ENCODE measurements at regions not wholly inside any gene's neighbourhood (a gene's known extent, or its start where the extent isn't known, plus 50 kb on each side); places are given as distances from the start of the nearest gene placed in this dataset.
"Not testable (repeated sequence)": the region's sequence is repeated elsewhere in the genome, so short reads cannot be mapped to it uniquely, and the experiment has no call there.

DNA sequence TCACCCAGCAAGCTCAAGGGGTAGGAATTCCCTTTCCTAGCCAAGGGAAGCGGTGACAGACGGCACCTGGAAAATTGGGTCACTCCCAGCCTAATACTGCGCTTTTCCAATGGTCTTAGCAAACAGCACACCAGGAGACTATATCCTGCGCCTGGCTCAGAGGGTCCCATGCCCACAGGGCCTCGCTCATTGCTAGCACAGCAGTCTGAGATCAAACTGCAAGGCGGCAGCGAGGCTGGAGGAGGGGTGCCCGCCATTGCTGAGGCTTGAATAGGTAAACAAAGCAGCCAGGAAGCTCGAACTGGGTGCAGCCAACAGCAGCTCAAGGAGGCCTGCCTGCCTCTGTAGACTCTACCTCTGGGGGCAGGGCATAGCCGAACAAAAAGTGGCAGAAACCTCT lies 500.4 kb upstream of the ANO3 start:
- TF ChIP-seq POLR2A (IDR thresholded peaks at IDR 0.05), result not testable (repeated sequence)
- TF ChIP-seq, protein P1, sequence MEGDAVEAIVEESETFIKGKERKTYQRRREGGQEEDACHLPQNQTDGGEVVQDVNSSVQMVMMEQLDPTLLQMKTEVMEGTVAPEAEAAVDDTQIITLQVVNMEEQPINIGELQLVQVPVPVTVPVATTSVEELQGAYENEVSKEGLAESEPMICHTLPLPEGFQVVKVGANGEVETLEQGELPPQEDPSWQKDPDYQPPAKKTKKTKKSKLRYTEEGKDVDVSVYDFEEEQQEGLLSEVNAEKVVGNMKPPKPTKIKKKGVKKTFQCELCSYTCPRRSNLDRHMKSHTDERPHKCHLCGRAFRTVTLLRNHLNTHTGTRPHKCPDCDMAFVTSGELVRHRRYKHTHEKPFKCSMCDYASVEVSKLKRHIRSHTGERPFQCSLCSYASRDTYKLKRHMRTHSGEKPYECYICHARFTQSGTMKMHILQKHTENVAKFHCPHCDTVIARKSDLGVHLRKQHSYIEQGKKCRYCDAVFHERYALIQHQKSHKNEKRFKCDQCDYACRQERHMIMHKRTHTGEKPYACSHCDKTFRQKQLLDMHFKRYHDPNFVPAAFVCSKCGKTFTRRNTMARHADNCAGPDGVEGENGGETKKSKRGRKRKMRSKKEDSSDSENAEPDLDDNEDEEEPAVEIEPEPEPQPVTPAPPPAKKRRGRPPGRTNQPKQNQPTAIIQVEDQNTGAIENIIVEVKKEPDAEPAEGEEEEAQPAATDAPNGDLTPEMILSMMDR (IDR thresholded peaks at IDR 0.05), result not testable (repeated sequence)
